ENCODE measurements at regions not wholly inside any gene's neighbourhood (a gene's known extent, or its start where the extent isn't known, plus 50 kb on each side); places are given as distances from the start of the nearest gene placed in this dataset.
"Not testable (repeated sequence)": the region's sequence is repeated elsewhere in the genome, so short reads cannot be mapped to it uniquely, and the experiment has no call there.

DNA sequence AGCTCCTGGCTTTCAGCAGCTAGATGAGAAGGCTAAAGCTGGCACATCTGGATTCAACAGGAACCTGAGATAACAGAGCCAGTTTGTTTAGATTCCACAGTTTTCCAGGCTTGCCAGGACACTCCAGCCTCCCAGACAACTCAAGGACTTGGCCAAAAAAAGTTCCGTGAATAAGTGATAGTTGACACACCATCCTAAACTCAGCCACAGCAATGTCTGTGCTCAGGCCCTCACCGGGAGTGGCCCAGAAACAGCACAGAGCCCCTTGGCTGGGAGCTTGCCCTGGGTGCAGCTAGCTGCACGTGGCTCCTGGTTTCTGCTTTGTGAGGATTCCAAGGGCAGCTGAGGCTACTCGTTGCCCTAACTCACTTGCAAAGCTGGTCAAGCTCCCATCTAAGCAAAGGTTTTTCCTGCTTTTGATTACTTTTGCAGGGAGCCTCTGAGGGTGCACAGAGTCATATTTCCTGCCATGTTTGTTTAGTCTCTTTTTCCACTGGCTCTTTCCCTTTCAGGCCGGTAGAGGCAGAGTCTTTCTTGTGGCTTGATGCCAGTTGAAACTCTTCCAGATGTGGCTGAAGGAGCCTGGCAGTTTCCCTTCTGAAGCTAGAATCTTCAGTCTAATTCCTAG, 118.3 kb upstream of the ECI2 start:
- peak overlapping the region in 1 of 2 experiments; percentile 77 for H2BK12ac ChIP-seq (ENCODE audit: low read length in 2 of 2)

DNA sequence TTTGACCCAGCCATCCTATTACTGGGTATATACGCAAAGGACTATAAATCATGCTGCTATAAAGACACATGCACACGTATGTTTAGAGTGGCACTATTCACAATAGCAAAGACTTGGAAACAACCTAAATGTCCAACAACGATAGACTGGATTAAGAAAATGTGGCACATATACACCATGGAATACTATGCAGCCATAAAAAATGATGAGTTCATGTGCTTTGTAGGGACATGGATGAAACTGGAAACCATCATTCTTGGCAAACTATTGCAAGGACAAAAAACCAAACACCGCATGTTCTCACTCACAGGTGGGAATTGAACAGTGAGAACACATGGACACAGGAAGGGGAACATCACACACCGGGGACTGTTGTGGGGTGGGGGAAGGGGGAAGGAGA, 117.1 kb upstream of the ECI2 start:
- not testable (repeated sequence) for H3K4me2 ChIP-seq (ENCODE audit: low read length, poor library complexity, severe bottlenecking); H3K36me3 ChIP-seq (ENCODE audit: control insufficient read depth in 1 of 2, insufficient read depth in 2 of 2, low read depth in 1 of 2, low read length in 2 of 2); H3K9ac ChIP-seq (ENCODE audit: low read length); H2BK120ac ChIP-seq (ENCODE audit: low read depth, low read length); H3K27ac ChIP-seq (ENCODE audit: low read length, poor library complexity, severe bottlenecking); H2AK5ac ChIP-seq (ENCODE audit: low read length, severe bottlenecking); H3K9me3 ChIP-seq (ENCODE audit: control insufficient read depth, low read length); H2BK15ac ChIP-seq (ENCODE audit: low read depth, poor library complexity, severe bottlenecking); H3K4me1 ChIP-seq (ENCODE audit: control insufficient read depth, insufficient read depth, low read depth, low read length); H3K4me3 ChIP-seq (ENCODE audit: insufficient read depth in 1 of 2, low read depth in 1 of 2, low read length in 2 of 2); H3K79me1 ChIP-seq (replicated peaks; ENCODE audit: low read length, poor library complexity, severe bottlenecking); H2BK5ac ChIP-seq (ENCODE audit: low read depth, low read length, poor library complexity, severe bottlenecking); H3K14ac ChIP-seq (ENCODE audit: low read length in 2 of 2); H2BK12ac ChIP-seq (ENCODE audit: low read length in 2 of 2); H3K18ac ChIP-seq (ENCODE audit: low read depth in 1 of 2, low read length in 2 of 2); H3K23ac ChIP-seq (ENCODE audit: low read length in 2 of 2); H3K27me3 ChIP-seq (ENCODE audit: control insufficient read depth in 1 of 2, insufficient read depth in 1 of 2, low read length in 2 of 2); H4K91ac ChIP-seq (ENCODE audit: low read length); H3K4ac ChIP-seq (ENCODE audit: low read depth in 1 of 2, low read length in 2 of 2); H4K8ac ChIP-seq (ENCODE audit: low read length); H2AFZ ChIP-seq (ENCODE audit: low read depth, low read length); DNase-seq
- WGBS = 96% methylated on average over 3 of the region's 5 CpGs

More for the DNA sequence above, 118.3 kb upstream of the ECI2 start:
- Histone ChIP-seq H3K27ac (ENCODE audit: low read length, poor library complexity, severe bottlenecking) (no peak overlapping the region), H4K91ac (ENCODE audit: low read length) (peak overlapping the region; percentile 61), H3K79me1 (replicated peaks; ENCODE audit: low read length, poor library complexity, severe bottlenecking) (no peaks in the 10 kb centered on the region), H3K23ac (ENCODE audit: low read length in 2 of 2) (no peak overlapping the region), H4K8ac (ENCODE audit: low read length) (peak overlapping the region; percentile 89), H2BK120ac (ENCODE audit: low read depth, low read length) (no peak overlapping the region), H3K4ac (ENCODE audit: low read depth in 1 of 2, low read length in 2 of 2) (peak overlapping the region in 1 of 2 experiments; percentile 13), H2AFZ (ENCODE audit: low read depth, low read length) (peak overlapping the region; percentile 15), H3K9ac (ENCODE audit: low read length) (peak overlapping the region; percentile 10), H2AK5ac (ENCODE audit: low read length, severe bottlenecking) (no peak overlapping the region), H3K18ac (ENCODE audit: low read depth in 1 of 2, low read length in 2 of 2) (peak overlapping the region in 1 of 2 experiments; percentile 80), H2BK15ac (ENCODE audit: low read depth, poor library complexity, severe bottlenecking) (no peak overlapping the region), H3K14ac (ENCODE audit: low read length in 2 of 2) (no peak overlapping the region), H3K36me3 (ENCODE audit: control insufficient read depth in 1 of 2, insufficient read depth in 2 of 2, low read depth in 1 of 2, low read length in 2 of 2) (no peaks in the 10 kb centered on the region), H3K9me3 (ENCODE audit: control insufficient read depth, low read length) (no peaks in the 10 kb centered on the region), H3K4me2 (ENCODE audit: low read length, poor library complexity, severe bottlenecking) (no peak overlapping the region), H3K27me3 (ENCODE audit: control insufficient read depth in 1 of 2, insufficient read depth in 1 of 2, low read length in 2 of 2) (no peaks in the 10 kb centered on the region), H3K4me3 (ENCODE audit: insufficient read depth in 1 of 2, low read depth in 1 of 2, low read length in 2 of 2) (peak overlapping the region in 1 of 2 experiments; percentile 6), H3K4me1 (ENCODE audit: control insufficient read depth, insufficient read depth, low read depth, low read length) (peaks cover 1% of the 10 kb centered on the region), H2BK5ac (ENCODE audit: low read depth, low read length, poor library complexity, severe bottlenecking) (no peak overlapping the region)
- WGBS = 38% methylated on average over 5 of the region's 5 CpGs
- DNase-seq = peak; percentile 82

DNA sequence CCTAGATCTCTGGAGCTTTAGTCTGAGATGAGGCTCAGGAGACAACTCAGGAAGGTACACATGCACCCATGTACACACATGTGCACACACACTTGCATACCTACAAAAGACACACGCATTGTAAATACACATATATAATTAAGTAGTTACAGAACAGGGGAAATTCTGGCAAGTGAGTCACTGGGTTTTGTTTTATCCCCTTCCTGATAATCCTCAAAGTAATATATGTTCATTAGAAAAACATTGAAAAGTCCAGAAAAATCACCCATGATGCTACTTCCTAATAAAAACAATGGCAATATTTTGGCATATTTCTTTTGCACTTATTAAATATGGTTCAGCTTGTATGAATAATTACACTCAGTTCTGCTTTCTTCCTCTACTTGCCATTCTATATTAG, 115.3 kb upstream of the ECI2 start:
- Histone ChIP-seq H2AFZ (ENCODE audit: low read depth, low read length) (no peak overlapping the region), H4K8ac (ENCODE audit: low read length) (no peak overlapping the region), H3K79me1 (replicated peaks; ENCODE audit: low read length, poor library complexity, severe bottlenecking) (no peaks in the 10 kb centered on the region), H3K14ac (ENCODE audit: low read length in 2 of 2) (no peak overlapping the region), H3K4me2 (ENCODE audit: low read length, poor library complexity, severe bottlenecking) (no peak overlapping the region), H3K4me3 (ENCODE audit: insufficient read depth in 1 of 2, low read depth in 1 of 2, low read length in 2 of 2) (no peak overlapping the region), H2BK5ac (ENCODE audit: low read depth, low read length, poor library complexity, severe bottlenecking) (no peak overlapping the region), H2BK120ac (ENCODE audit: low read depth, low read length) (no peak overlapping the region), H2BK15ac (ENCODE audit: low read depth, poor library complexity, severe bottlenecking) (no peak overlapping the region), H3K23ac (ENCODE audit: low read length in 2 of 2) (no peak overlapping the region), H3K4me1 (ENCODE audit: control insufficient read depth, insufficient read depth, low read depth, low read length) (peaks cover 1% of the 10 kb centered on the region), H3K27me3 (ENCODE audit: control insufficient read depth in 1 of 2, insufficient read depth in 1 of 2, low read length in 2 of 2) (no peaks in the 10 kb centered on the region), H3K18ac (ENCODE audit: low read depth in 1 of 2, low read length in 2 of 2) (no peak overlapping the region), H3K9ac (ENCODE audit: low read length) (no peak overlapping the region), H2BK12ac (ENCODE audit: low read length in 2 of 2) (no peak overlapping the region), H3K36me3 (ENCODE audit: control insufficient read depth in 1 of 2, insufficient read depth in 2 of 2, low read depth in 1 of 2, low read length in 2 of 2) (no peaks in the 10 kb centered on the region), H4K91ac (ENCODE audit: low read length) (no peak overlapping the region), H3K4ac (ENCODE audit: low read depth in 1 of 2, low read length in 2 of 2) (no peak overlapping the region), H2AK5ac (ENCODE audit: low read length, severe bottlenecking) (no peak overlapping the region), H3K9me3 (ENCODE audit: control insufficient read depth, low read length) (no peaks in the 10 kb centered on the region), H3K27ac (ENCODE audit: low read length, poor library complexity, severe bottlenecking) (no peak overlapping the region)
- WGBS = no CpG with 5 or more reads among the region's 1 CpG
- DNase-seq = no peak

DNA sequence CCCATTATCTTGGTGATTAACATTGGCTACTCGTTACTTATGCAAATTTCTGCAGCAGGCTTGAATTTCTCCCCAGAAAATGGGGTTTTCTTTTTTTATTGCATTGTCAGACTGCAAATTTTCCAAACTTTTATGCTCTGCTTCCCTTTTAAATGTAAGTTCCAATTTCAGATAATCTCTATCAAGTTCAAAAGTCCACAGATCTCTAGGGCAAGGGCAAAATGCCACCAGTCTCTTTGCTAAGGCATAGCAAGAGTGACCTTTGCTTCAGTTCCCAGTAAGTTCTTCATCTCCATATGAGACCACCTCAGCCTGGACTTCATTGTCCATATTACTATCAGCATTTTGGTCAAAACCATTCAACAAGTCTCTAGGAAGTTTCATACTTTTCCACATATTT, 108.5 kb upstream of the ECI2 start:
- not testable (repeated sequence) for H2AK5ac ChIP-seq (ENCODE audit: low read length, severe bottlenecking); H3K4me1 ChIP-seq (ENCODE audit: control insufficient read depth, insufficient read depth, low read depth, low read length); H3K79me1 ChIP-seq (replicated peaks; ENCODE audit: low read length, poor library complexity, severe bottlenecking); H2AFZ ChIP-seq (ENCODE audit: low read depth, low read length); H3K27ac ChIP-seq (ENCODE audit: low read length, poor library complexity, severe bottlenecking); DNase-seq; H3K36me3 ChIP-seq (ENCODE audit: control insufficient read depth in 1 of 2, insufficient read depth in 2 of 2, low read depth in 1 of 2, low read length in 2 of 2); H2BK12ac ChIP-seq (ENCODE audit: low read length in 2 of 2); H3K18ac ChIP-seq (ENCODE audit: low read depth in 1 of 2, low read length in 2 of 2); H3K4ac ChIP-seq (ENCODE audit: low read depth in 1 of 2, low read length in 2 of 2); H2BK15ac ChIP-seq (ENCODE audit: low read depth, poor library complexity, severe bottlenecking); H4K8ac ChIP-seq (ENCODE audit: low read length); H3K23ac ChIP-seq (ENCODE audit: low read length in 2 of 2); H3K9me3 ChIP-seq (ENCODE audit: control insufficient read depth, low read length); H4K91ac ChIP-seq (ENCODE audit: low read length); H3K27me3 ChIP-seq (ENCODE audit: control insufficient read depth in 1 of 2, insufficient read depth in 1 of 2, low read length in 2 of 2); H3K4me2 ChIP-seq (ENCODE audit: low read length, poor library complexity, severe bottlenecking); H2BK120ac ChIP-seq (ENCODE audit: low read depth, low read length); H3K9ac ChIP-seq (ENCODE audit: low read length); H3K14ac ChIP-seq (ENCODE audit: low read length in 2 of 2); H2BK5ac ChIP-seq (ENCODE audit: low read depth, low read length, poor library complexity, severe bottlenecking); H3K4me3 ChIP-seq (ENCODE audit: insufficient read depth in 1 of 2, low read depth in 1 of 2, low read length in 2 of 2)
- WGBS = 68% methylated on average over 1 of the region's 1 CpG

Measured in mesenchymal stem cell (in vitro differentiated cells and primary cell).